Esophagus muscularis mucosa (tissue), 3 donors: ENCODE measurements at regions not wholly inside any gene's neighbourhood (a gene's known extent, or its start where the extent isn't known, plus 50 kb on each side); places are given as distances from the start of the nearest gene placed in this dataset.

Source experiments
- POLR2AphosphoS5 ChIP-seq, 2 donors: sonication (generic); formaldehyde crosslinking; IDR thresholded peaks; one replicate each; pipeline ENCODE4 v1.6.1; 2017; ENCODE audit warnings: antibody characterized with exemption in 2 of 2
- TF ChIP-seq, protein P1 (sequence below), 3 experiments: fragments of 200-600 bp in 2 of 3; fragments of 450-650 bp in 1 of 3; sonication (generic) in 2 of 3; IDR thresholded peaks; one replicate each; pipeline ENCODE4 v1.5.1; 2017 to 2019; ENCODE audit warnings: antibody characterized with exemption in 3 of 3, mild to moderate bottlenecking in 2 of 3, moderate library complexity in 1 of 3

DNA sequence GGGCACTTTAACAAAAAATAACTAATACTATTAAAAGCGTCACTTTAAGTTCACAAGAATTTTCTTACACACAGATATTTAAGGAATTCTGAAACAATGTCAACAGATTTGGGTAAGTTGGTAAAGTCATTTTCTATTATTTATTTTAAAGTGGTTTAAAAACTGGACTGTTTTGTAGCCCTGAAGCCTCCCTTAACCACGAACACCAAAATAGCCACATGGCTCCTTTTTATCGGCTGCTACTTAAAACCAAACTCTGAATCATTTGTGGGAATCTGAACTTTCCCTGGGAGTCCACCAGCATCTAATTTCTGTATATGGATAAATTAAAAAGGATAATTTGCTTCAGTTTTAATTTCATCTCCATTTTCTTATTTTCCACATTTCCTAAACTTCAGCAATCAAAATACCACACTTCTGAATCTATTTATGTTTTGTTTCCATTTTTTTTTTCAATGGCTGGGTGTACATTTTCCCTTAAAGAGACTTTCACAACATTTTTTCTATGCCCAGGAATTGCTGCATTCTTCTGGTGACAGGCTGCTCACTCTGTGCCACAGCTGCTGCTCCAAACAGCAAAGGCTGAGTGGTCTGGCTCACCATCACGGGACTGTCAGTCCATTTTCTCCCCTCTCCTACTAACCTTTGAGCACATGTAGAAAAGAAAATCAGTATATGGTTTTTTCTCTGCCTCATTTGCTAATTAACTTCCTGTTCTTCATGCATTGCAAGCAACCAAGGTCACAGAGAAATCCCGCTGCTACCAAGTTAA is 255.5 kb upstream of the KCNJ16 start:
- TF ChIP-seq, protein P1, sequence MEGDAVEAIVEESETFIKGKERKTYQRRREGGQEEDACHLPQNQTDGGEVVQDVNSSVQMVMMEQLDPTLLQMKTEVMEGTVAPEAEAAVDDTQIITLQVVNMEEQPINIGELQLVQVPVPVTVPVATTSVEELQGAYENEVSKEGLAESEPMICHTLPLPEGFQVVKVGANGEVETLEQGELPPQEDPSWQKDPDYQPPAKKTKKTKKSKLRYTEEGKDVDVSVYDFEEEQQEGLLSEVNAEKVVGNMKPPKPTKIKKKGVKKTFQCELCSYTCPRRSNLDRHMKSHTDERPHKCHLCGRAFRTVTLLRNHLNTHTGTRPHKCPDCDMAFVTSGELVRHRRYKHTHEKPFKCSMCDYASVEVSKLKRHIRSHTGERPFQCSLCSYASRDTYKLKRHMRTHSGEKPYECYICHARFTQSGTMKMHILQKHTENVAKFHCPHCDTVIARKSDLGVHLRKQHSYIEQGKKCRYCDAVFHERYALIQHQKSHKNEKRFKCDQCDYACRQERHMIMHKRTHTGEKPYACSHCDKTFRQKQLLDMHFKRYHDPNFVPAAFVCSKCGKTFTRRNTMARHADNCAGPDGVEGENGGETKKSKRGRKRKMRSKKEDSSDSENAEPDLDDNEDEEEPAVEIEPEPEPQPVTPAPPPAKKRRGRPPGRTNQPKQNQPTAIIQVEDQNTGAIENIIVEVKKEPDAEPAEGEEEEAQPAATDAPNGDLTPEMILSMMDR (IDR thresholded peaks at IDR 0.05) = no peak
- no peak for TF ChIP-seq POLR2AphosphoS5 (IDR thresholded peaks at IDR 0.05)
